Esophagus (tissue), 2 donors: ENCODE measurements at regions not wholly inside any gene's neighbourhood (a gene's known extent, or its start where the extent isn't known, plus 50 kb on each side); places are given as distances from the start of the nearest gene placed in this dataset.

Experiments
- H3K27ac ChIP-seq, 2 donors: one replicate each; pipeline ENCODE4 v1.5.1; 2013; ENCODE audit warnings: low read depth in 2 of 2, mild to moderate bottlenecking in 2 of 2, inconsistent platforms in 1 of 2, low read length in 1 of 2, moderate library complexity in 1 of 2
- H3K27me3 ChIP-seq, 2 donors: one replicate each; pipeline ENCODE4 v1.6.1; 2013; ENCODE audit warnings: low read length in 2 of 2, control low read depth in 1 of 2, mild to moderate bottlenecking in 1 of 2; ENCODE audit not compliant: insufficient read depth in 2 of 2, control insufficient read depth in 1 of 2
- H3K36me3 ChIP-seq, 2 donors: one replicate each; pipeline ENCODE4 v1.6.1; 2013; ENCODE audit warnings: low read length in 1 of 2; ENCODE audit not compliant: control insufficient read depth in 2 of 2, insufficient read depth in 2 of 2
- H3K4me1 ChIP-seq, 2 donors: one replicate each; pipeline ENCODE4 v1.6.1; 2013; ENCODE audit warnings: low read length in 1 of 2; ENCODE audit not compliant: control insufficient read depth in 2 of 2, insufficient read depth in 2 of 2
- H3K4me3 ChIP-seq, 2 donors: one replicate each; pipeline ENCODE4 v1.5.1; 2013; ENCODE audit warnings: low read length in 2 of 2, mild to moderate bottlenecking in 2 of 2, low read depth in 1 of 2, moderate library complexity in 1 of 2
- H3K9me3 ChIP-seq, 2 donors: one replicate each; pipeline ENCODE4 v1.6.1; 2013; ENCODE audit warnings: mild to moderate bottlenecking in 2 of 2, low read depth in 1 of 2, low read length in 1 of 2, moderate library complexity in 1 of 2; ENCODE audit not compliant: control insufficient read depth in 2 of 2, insufficient read depth in 1 of 2
- WGBS, 2 donors: extraction: QIAGEN DNeasy Blood & Tissue Kit; methylation state at CpG; one replicate each; pipeline ENCODE4 v1.1.7; 2013; 5-methylcytosine and 5-hydroxymethylcytosine counted together
- donor health status: healthy with polysubstance abuse.
- donor health status: Bipolar disorder and iron deficiency.

DNA sequence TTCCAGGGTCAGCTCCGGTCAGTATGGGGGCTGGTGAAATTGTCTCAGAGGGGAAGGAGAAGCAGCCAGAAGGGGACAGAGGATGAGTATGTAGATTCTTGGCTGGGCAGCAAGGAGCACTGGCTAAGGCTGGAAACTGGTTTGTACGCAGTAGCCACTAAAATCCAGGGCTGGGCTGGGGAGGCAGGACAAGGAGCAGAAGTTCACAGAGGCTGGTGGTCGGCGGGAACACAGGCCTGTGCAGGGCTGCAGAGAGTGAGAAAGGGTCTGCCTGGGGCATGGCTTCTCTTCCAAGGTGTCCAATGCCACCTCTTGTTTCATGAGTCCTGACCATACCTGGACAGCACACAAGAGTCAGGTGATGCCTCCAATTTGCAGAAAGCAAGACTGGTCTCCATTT, 94.4 kb upstream of the HDAC4 start:
- Histone ChIP-seq H3K27ac (no peak overlapping the region), H3K9me3 (peaks cover 3 to 4% of the 10 kb centered on the region in 2 donors), H3K27me3 (no peaks in the 10 kb centered on the region), H3K36me3 (no peaks in the 10 kb centered on the region), H3K4me3 (no peak overlapping the region), H3K4me1 (no peaks in the 10 kb centered on the region)
- 92 to 95% methylated on average over 4 of the region's 4 CpGs for WGBS, 2 donors

DNA sequence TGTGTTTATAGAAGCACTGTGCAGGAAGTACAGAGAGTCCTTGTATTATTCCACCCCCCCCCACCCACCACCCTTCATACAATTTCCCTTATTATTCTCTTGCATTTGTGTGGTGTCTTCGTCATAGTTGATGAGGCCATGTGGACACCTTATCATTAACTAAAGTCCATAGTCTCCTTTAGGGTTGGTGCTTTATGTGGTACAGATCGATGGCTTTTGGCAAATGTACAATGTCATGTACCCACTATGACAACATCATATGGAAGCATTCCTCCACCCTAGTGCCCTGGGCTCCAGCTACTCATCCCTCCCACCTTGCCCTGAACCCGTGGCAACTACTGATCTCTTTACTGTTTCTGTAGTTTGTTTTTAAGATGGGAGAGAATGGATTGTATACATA, 93.8 kb upstream of the HDAC4 start:
- Histone ChIP-seq H3K9me3 (peaks cover 3 to 4% of the 10 kb centered on the region in 2 donors), H3K27ac (no peak overlapping the region), H3K27me3 (no peaks in the 10 kb centered on the region), H3K36me3 (no peaks in the 10 kb centered on the region), H3K4me1 (no peaks in the 10 kb centered on the region), H3K4me3 (no peak overlapping the region)
- WGBS, 2 donors: 74 to 92% methylated on average over 3 of the region's 3 CpGs

DNA sequence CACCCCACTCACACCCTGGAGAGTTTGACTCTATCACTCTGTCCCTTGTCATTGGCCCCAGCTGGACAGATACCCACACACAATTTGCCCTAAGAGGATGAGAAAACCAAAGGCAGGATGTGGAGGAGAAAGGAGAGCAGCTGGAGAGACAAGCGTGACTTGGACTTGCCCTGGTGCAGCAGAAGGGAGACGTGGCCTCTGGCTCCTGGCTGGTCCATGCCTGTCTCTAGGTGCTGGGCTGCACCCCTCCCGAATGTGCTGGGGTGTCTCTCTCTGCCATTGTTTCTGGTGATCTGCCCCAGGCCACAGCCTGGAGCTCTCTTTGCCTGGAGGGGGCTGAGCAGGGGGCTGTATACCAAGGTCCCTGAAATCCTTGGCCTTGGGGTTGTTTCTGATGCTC, 88.7 kb upstream of the HDAC4 start:
- Histone ChIP-seq H3K27ac (no peak overlapping the region), H3K4me3 (no peak overlapping the region), H3K27me3 (no peaks in the 10 kb centered on the region), H3K36me3 (no peaks in the 10 kb centered on the region), H3K9me3 (no peaks in the 10 kb centered on the region), H3K4me1 (peaks cover 0 to 3% of the 10 kb centered on the region in 2 donors)
- 69 to 74% methylated on average over 3 of the region's 3 CpGs for WGBS, 2 donors

GRCh38 chr2:239488125-239488524, 87.3 kb upstream of the HDAC4 start:
- no peaks in the 10 kb centered on the region for H3K9me3 ChIP-seq
- peaks cover 0 to 3% of the 10 kb centered on the region in 2 donors for H3K4me1 ChIP-seq
- 62 to 67% methylated on average over 8 of the region's 8 CpGs for WGBS, 2 donors
- H3K27me3 ChIP-seq: no peaks in the 10 kb centered on the region
- H3K4me3 ChIP-seq: no peak overlapping the region
- H3K36me3 ChIP-seq: no peaks in the 10 kb centered on the region
- H3K27ac ChIP-seq: no peak overlapping the region

DNA sequence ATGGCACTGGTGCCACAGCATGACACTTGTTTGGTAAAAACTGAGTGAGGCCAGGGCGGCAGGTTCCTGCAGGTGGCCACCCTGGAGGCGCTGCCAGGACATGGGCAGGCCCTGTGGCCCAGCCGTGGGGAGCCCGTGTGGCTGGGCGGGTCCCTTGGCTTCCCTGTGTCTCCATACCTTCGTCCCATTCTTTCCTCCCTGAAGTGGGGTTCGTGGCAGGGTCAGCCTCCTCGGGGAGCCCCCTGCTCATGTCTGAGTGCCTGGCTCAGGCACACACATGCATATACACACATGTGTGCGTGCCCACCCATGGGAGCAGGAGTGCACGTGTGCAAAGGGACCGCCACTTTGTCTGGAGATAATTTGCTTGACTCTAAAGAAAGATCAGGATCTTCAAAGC, 86.5 kb upstream of the HDAC4 start:
- no peaks in the 10 kb centered on the region for H3K27me3 ChIP-seq
- H3K36me3 ChIP-seq: no peaks in the 10 kb centered on the region
- no peak overlapping the region for H3K4me3 ChIP-seq
- H3K9me3 ChIP-seq: no peaks in the 10 kb centered on the region
- H3K4me1 ChIP-seq: peaks cover 0 to 6% of the 10 kb centered on the region in 2 donors
- WGBS, 2 donors: 76 to 79% methylated on average over 11 of the region's 11 CpGs
- no peak overlapping the region for H3K27ac ChIP-seq

DNA sequence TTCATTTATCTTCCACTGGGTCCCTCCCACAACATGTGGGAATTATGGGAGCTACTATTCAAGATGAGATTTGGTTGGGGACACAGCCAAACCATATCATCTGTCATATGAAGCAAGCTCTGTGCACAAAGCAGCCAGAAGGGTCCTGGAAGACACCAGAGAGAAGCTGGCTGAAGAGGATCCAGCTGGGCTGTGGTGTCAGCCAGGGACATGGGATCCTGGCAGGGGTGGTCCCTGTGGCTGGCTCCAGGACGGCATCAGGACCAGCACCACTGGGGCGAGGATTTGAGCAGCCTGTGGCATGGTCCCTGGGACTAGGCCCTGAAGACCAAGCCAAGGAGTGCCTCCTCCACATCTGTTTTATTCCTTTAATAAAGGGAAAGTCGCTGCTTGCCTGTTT, 84.8 kb upstream of the HDAC4 start:
- Histone ChIP-seq H3K27ac (no peak overlapping the region), H3K4me3 (no peak overlapping the region), H3K27me3 (no peaks in the 10 kb centered on the region), H3K4me1 (peaks cover 0 to 6% of the 10 kb centered on the region in 2 donors), H3K36me3 (no peaks in the 10 kb centered on the region), H3K9me3 (no peaks in the 10 kb centered on the region)
- 77 to 81% methylated on average over 3 of the region's 3 CpGs for WGBS, 2 donors

DNA sequence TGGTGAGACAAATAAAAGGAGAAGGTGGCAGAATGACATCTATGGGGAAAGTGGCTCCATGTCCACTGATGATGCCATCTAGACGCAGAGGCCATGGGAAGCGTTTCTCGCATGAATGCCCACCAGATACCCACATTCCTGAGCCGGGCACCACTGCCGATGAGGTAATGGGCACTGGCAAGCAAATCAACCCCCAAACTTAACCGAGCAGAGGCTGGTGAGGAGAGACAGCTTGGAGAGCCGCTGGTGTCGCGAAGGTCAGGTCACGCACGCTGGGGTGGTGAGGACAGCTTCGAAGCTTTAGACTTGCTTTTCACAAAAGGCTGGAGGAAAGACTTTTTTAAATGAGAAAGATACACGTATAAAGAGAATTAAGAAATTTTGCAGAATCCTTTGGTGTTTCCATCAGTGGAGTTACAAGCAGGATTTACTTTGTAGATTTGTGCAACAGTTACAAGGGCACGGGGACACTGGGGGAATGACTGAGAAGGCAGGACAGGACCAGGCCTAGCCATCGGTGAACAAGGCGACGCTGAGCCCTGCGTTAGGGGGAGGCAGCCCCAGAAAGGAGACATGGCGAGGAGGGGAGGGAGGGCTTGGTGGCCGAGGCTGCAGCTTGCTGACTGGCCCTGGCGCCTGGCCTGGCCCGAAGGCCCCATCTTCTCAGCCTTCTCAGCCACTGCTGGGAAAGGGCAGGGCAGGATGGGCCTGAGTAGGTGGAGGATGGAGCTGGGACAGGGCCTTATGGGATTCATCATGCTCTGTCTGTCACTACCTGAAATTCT, 83.9 kb upstream of the HDAC4 start:
- 89 to 96% methylated on average over 22 of the region's 22 CpGs for WGBS, 2 donors
- Histone ChIP-seq H3K27ac (no peak overlapping the region), H3K4me1 (peaks cover 0 to 6% of the 10 kb centered on the region in 2 donors), H3K27me3 (no peaks in the 10 kb centered on the region), H3K36me3 (no peaks in the 10 kb centered on the region), H3K4me3 (no peak overlapping the region), H3K9me3 (no peaks in the 10 kb centered on the region)

GRCh38 chr2:239482778-239483712, 82.2 kb upstream of the HDAC4 start:
- WGBS, 2 donors: 61 to 68% methylated on average over 38 of the region's 38 CpGs

GRCh38 chr2:239479471-239479870, 78.7 kb upstream of the HDAC4 start:
- Histone ChIP-seq H3K27me3 (no peaks in the 10 kb centered on the region), H3K27ac (no peak overlapping the region), H3K4me3 (no peak overlapping the region), H3K4me1 (peaks cover 0 to 5% of the 10 kb centered on the region in 2 donors), H3K36me3 (no peaks in the 10 kb centered on the region), H3K9me3 (no peaks in the 10 kb centered on the region)
- 84 to 85% methylated on average over 5 of the region's 5 CpGs for WGBS, 2 donors

More at GRCh38 chr2:239482778-239483712, 82.2 kb upstream of the HDAC4 start:
- Histone ChIP-seq H3K9me3 (no peaks in the 10 kb centered on the region), H3K4me1 (peaks cover 0 to 6% of the 10 kb centered on the region in 2 donors), H3K27ac (no peak overlapping the region), H3K4me3 (no peak overlapping the region), H3K27me3 (no peaks in the 10 kb centered on the region), H3K36me3 (no peaks in the 10 kb centered on the region)
